ENCODE measurements at regions not wholly inside any gene's neighbourhood (a gene's known extent, or its start where the extent isn't known, plus 50 kb on each side); places are given as distances from the start of the nearest gene placed in this dataset.
A peak's percentile ranks its signal among the peaks of the same experiment; 100 is the strongest.

GRCh38 chr12:97921979-97922722 is 459.5 kb downstream of the RMST start:
- Histone ChIP-seq H3K9me3 (ENCODE audit: control insufficient read depth, insufficient read depth, low read depth, low read length) (no peaks in the 10 kb centered on the region), H3K27ac (ENCODE audit: low read depth, low read length) (no peak overlapping the region), H3K9ac (ENCODE audit: low read length) (no peak overlapping the region)

GRCh38 chr12:97923546-97923945 is 460.9 kb downstream of the RMST start:
- Histone ChIP-seq H3K27me3 (ENCODE audit: control insufficient read depth, insufficient read depth, low read length) (no peaks in the 10 kb centered on the region), H3K27ac (ENCODE audit: low read depth, low read length) (no peak overlapping the region), H3K9ac (ENCODE audit: low read length) (no peak overlapping the region), H3K36me3 (ENCODE audit: control insufficient read depth, insufficient read depth, low read length) (no peaks in the 10 kb centered on the region), H3K4me3 (ENCODE audit: low read depth, low read length) (no peak overlapping the region), H3K9me3 (ENCODE audit: control insufficient read depth, insufficient read depth, low read depth, low read length) (no peaks in the 10 kb centered on the region), H3K4me1 (ENCODE audit: control insufficient read depth, insufficient read depth, low read length) (no peaks in the 10 kb centered on the region)

More at GRCh38 chr12:97921979-97922722, 459.5 kb downstream of the RMST start:
- Histone ChIP-seq H3K4me3 (ENCODE audit: low read depth, low read length) (no peak overlapping the region), H3K27me3 (ENCODE audit: control insufficient read depth, insufficient read depth, low read length) (no peaks in the 10 kb centered on the region), H3K4me1 (ENCODE audit: control insufficient read depth, insufficient read depth, low read length) (no peaks in the 10 kb centered on the region), H3K36me3 (ENCODE audit: control insufficient read depth, insufficient read depth, low read length) (no peaks in the 10 kb centered on the region)

GRCh38 chr12:97924122-97924521 is 461.5 kb downstream of the RMST start:
- Histone ChIP-seq H3K27ac (ENCODE audit: low read depth, low read length) (no peak overlapping the region), H3K36me3 (ENCODE audit: control insufficient read depth, insufficient read depth, low read length) (no peaks in the 10 kb centered on the region), H3K9ac (ENCODE audit: low read length) (no peak overlapping the region), H3K27me3 (ENCODE audit: control insufficient read depth, insufficient read depth, low read length) (no peaks in the 10 kb centered on the region), H3K4me1 (ENCODE audit: control insufficient read depth, insufficient read depth, low read length) (no peaks in the 10 kb centered on the region), H3K9me3 (ENCODE audit: control insufficient read depth, insufficient read depth, low read depth, low read length) (no peaks in the 10 kb centered on the region), H3K4me3 (ENCODE audit: low read depth, low read length) (no peak overlapping the region)

GRCh38 chr12:97927977-97928376 is 465.4 kb downstream of the RMST start:
- Histone ChIP-seq H3K4me1 (ENCODE audit: control insufficient read depth, insufficient read depth, low read length) (no peaks in the 10 kb centered on the region), H3K9me3 (ENCODE audit: control insufficient read depth, insufficient read depth, low read depth, low read length) (no peaks in the 10 kb centered on the region), H3K4me3 (ENCODE audit: low read depth, low read length) (no peak overlapping the region), H3K9ac (ENCODE audit: low read length) (no peak overlapping the region), H3K36me3 (ENCODE audit: control insufficient read depth, insufficient read depth, low read length) (no peaks in the 10 kb centered on the region), H3K27ac (ENCODE audit: low read depth, low read length) (no peak overlapping the region), H3K27me3 (ENCODE audit: control insufficient read depth, insufficient read depth, low read length) (no peaks in the 10 kb centered on the region)

GRCh38 chr12:97936165-97936564 is 473.6 kb downstream of the RMST start:
- H3K9me3 ChIP-seq (ENCODE audit: control insufficient read depth, insufficient read depth, low read depth, low read length), result no peaks in the 10 kb centered on the region
- H3K4me3 ChIP-seq (ENCODE audit: low read depth, low read length), result no peak overlapping the region
- no peak overlapping the region for H3K9ac ChIP-seq (ENCODE audit: low read length)
- no peak overlapping the region for H3K27ac ChIP-seq (ENCODE audit: low read depth, low read length)
- no peaks in the 10 kb centered on the region for H3K36me3 ChIP-seq (ENCODE audit: control insufficient read depth, insufficient read depth, low read length)
- H3K4me1 ChIP-seq (ENCODE audit: control insufficient read depth, insufficient read depth, low read length), result peaks cover 5% of the 10 kb centered on the region
- H3K27me3 ChIP-seq (ENCODE audit: control insufficient read depth, insufficient read depth, low read length), result no peaks in the 10 kb centered on the region

- no peaks in the 10 kb centered on the region for H3K27me3 ChIP-seq (ENCODE audit: control insufficient read depth, insufficient read depth, low read length)
- H3K9ac ChIP-seq (ENCODE audit: low read length), result no peak overlapping the region
- no peak overlapping the region for H3K27ac ChIP-seq (ENCODE audit: low read depth, low read length)
- no peaks in the 10 kb centered on the region for H3K9me3 ChIP-seq (ENCODE audit: control insufficient read depth, insufficient read depth, low read depth, low read length)
- H3K4me3 ChIP-seq (ENCODE audit: low read depth, low read length), result no peak overlapping the region
- peaks cover 5% of the 10 kb centered on the region for H3K4me1 ChIP-seq (ENCODE audit: control insufficient read depth, insufficient read depth, low read length)
- no peaks in the 10 kb centered on the region for H3K36me3 ChIP-seq (ENCODE audit: control insufficient read depth, insufficient read depth, low read length)
Observed at GRCh38 chr12:97938031-97938430, 475.4 kb downstream of the RMST start.

- no peak overlapping the region for H3K4me3 ChIP-seq (ENCODE audit: low read depth, low read length)
- no peaks in the 10 kb centered on the region for H3K27me3 ChIP-seq (ENCODE audit: control insufficient read depth, insufficient read depth, low read length)
- no peak overlapping the region for H3K27ac ChIP-seq (ENCODE audit: low read depth, low read length)
- no peaks in the 10 kb centered on the region for H3K9me3 ChIP-seq (ENCODE audit: control insufficient read depth, insufficient read depth, low read depth, low read length)
- H3K9ac ChIP-seq (ENCODE audit: low read length), result no peak overlapping the region
- H3K4me1 ChIP-seq (ENCODE audit: control insufficient read depth, insufficient read depth, low read length), result peaks cover 5% of the 10 kb centered on the region
- H3K36me3 ChIP-seq (ENCODE audit: control insufficient read depth, insufficient read depth, low read length), result no peaks in the 10 kb centered on the region
Observed at GRCh38 chr12:97939156-97939555, 476.6 kb downstream of the RMST start.

GRCh38 chr12:97940105-97940504 is 477.5 kb downstream of the RMST start:
- Histone ChIP-seq H3K9ac (ENCODE audit: low read length) (no peak overlapping the region), H3K4me3 (ENCODE audit: low read depth, low read length) (no peak overlapping the region), H3K27me3 (ENCODE audit: control insufficient read depth, insufficient read depth, low read length) (no peaks in the 10 kb centered on the region), H3K4me1 (ENCODE audit: control insufficient read depth, insufficient read depth, low read length) (peaks cover 5% of the 10 kb centered on the region), H3K27ac (ENCODE audit: low read depth, low read length) (peak overlapping the region; percentile 37; the same call in 1 of the 2 replicates), H3K9me3 (ENCODE audit: control insufficient read depth, insufficient read depth, low read depth, low read length) (no peaks in the 10 kb centered on the region), H3K36me3 (ENCODE audit: control insufficient read depth, insufficient read depth, low read length) (no peaks in the 10 kb centered on the region)

GRCh38 chr12:97940629-97941028 is 478.0 kb downstream of the RMST start:
- Histone ChIP-seq H3K4me3 (ENCODE audit: low read depth, low read length) (no peak overlapping the region), H3K36me3 (ENCODE audit: control insufficient read depth, insufficient read depth, low read length) (no peaks in the 10 kb centered on the region), H3K4me1 (ENCODE audit: control insufficient read depth, insufficient read depth, low read length) (peaks cover 5% of the 10 kb centered on the region), H3K27ac (ENCODE audit: low read depth, low read length) (peak overlapping the region; percentile 50; the same call in 1 of the 2 replicates), H3K9ac (ENCODE audit: low read length) (no peak overlapping the region), H3K9me3 (ENCODE audit: control insufficient read depth, insufficient read depth, low read depth, low read length) (no peaks in the 10 kb centered on the region), H3K27me3 (ENCODE audit: control insufficient read depth, insufficient read depth, low read length) (no peaks in the 10 kb centered on the region)

GRCh38 chr12:97941686-97942354 is 479.2 kb downstream of the RMST start:
- Histone ChIP-seq H3K27ac (ENCODE audit: low read depth, low read length) (no peak overlapping the region), H3K4me1 (ENCODE audit: control insufficient read depth, insufficient read depth, low read length) (peaks cover 5% of the 10 kb centered on the region), H3K9ac (ENCODE audit: low read length) (no peak overlapping the region), H3K4me3 (ENCODE audit: low read depth, low read length) (no peak overlapping the region), H3K9me3 (ENCODE audit: control insufficient read depth, insufficient read depth, low read depth, low read length) (no peaks in the 10 kb centered on the region), H3K27me3 (ENCODE audit: control insufficient read depth, insufficient read depth, low read length) (no peaks in the 10 kb centered on the region), H3K36me3 (ENCODE audit: control insufficient read depth, insufficient read depth, low read length) (no peaks in the 10 kb centered on the region)

- Histone ChIP-seq H3K9ac (ENCODE audit: low read length) (no peak overlapping the region), H3K4me1 (ENCODE audit: control insufficient read depth, insufficient read depth, low read length) (peaks cover 5% of the 10 kb centered on the region), H3K9me3 (ENCODE audit: control insufficient read depth, insufficient read depth, low read depth, low read length) (peaks cover 7% of the 10 kb centered on the region), H3K36me3 (ENCODE audit: control insufficient read depth, insufficient read depth, low read length) (no peaks in the 10 kb centered on the region), H3K4me3 (ENCODE audit: low read depth, low read length) (no peak overlapping the region), H3K27me3 (ENCODE audit: control insufficient read depth, insufficient read depth, low read length) (no peaks in the 10 kb centered on the region), H3K27ac (ENCODE audit: low read depth, low read length) (no peak overlapping the region)
Observed at GRCh38 chr12:97943359-97943758, 480.8 kb downstream of the RMST start.
